ENCODE measurements at regions not wholly inside any gene's neighbourhood (a gene's known extent, or its start where the extent isn't known, plus 50 kb on each side); places are given as distances from the start of the nearest gene placed in this dataset.

- no peaks in the 10 kb centered on the region for H3K4me1 Mint-ChIP-seq
- H3K27ac Mint-ChIP-seq, result no peak overlapping the region
- DNase-seq, result no peak
- no peak overlapping the region for H3K4me3 Mint-ChIP-seq
- H3K9me3 Mint-ChIP-seq, result no peaks in the 10 kb centered on the region
- no peaks in the 10 kb centered on the region for H3K27me3 Mint-ChIP-seq (ENCODE audit: low read depth, poor library complexity)
- TF ChIP-seq CTCF (IDR thresholded peaks at IDR 0.05), result no peak
- no peaks in the 10 kb centered on the region for H3K36me3 Mint-ChIP-seq (ENCODE audit: low read depth)
Measured at GRCh38 chr12:61870658-61871484, 389.3 kb upstream of the USP15 start.

GRCh38 chr12:61871485-61871810 is 388.8 kb upstream of the USP15 start:
- DNase-seq, result no peak
- no peaks in the 10 kb centered on the region for H3K4me1 Mint-ChIP-seq
- no peak for TF ChIP-seq CTCF (IDR thresholded peaks at IDR 0.05)
- no peaks in the 10 kb centered on the region for H3K36me3 Mint-ChIP-seq (ENCODE audit: low read depth)
- no peaks in the 10 kb centered on the region for H3K9me3 Mint-ChIP-seq
- H3K4me3 Mint-ChIP-seq, result no peak overlapping the region
- H3K27ac Mint-ChIP-seq, result no peak overlapping the region
- no peaks in the 10 kb centered on the region for H3K27me3 Mint-ChIP-seq (ENCODE audit: low read depth, poor library complexity)

- Mint-ChIP-seq H3K36me3 (ENCODE audit: low read depth) (no peaks in the 10 kb centered on the region), H3K4me3 (no peak overlapping the region), H3K9me3 (no peaks in the 10 kb centered on the region), H3K27ac (no peak overlapping the region), H3K27me3 (ENCODE audit: low read depth, poor library complexity) (no peaks in the 10 kb centered on the region), H3K4me1 (no peaks in the 10 kb centered on the region)
- DNase-seq, result no peak
- TF ChIP-seq CTCF (IDR thresholded peaks at IDR 0.05), result no peak
Measured at GRCh38 chr12:61879229-61879628, 381.0 kb upstream of the USP15 start.

GRCh38 chr12:61880186-61880585 is 380.0 kb upstream of the USP15 start:
- DNase-seq, result no peak
- Mint-ChIP-seq H3K27me3 (ENCODE audit: low read depth, poor library complexity) (no peaks in the 10 kb centered on the region), H3K4me3 (no peak overlapping the region), H3K9me3 (no peaks in the 10 kb centered on the region), H3K27ac (no peak overlapping the region), H3K36me3 (ENCODE audit: low read depth) (no peaks in the 10 kb centered on the region), H3K4me1 (no peaks in the 10 kb centered on the region)
- TF ChIP-seq CTCF (IDR thresholded peaks at IDR 0.05), result no peak

- H3K27me3 Mint-ChIP-seq (ENCODE audit: low read depth, poor library complexity), result no peaks in the 10 kb centered on the region
- H3K27ac Mint-ChIP-seq, result no peak overlapping the region
- H3K4me1 Mint-ChIP-seq, result no peaks in the 10 kb centered on the region
- no peaks in the 10 kb centered on the region for H3K36me3 Mint-ChIP-seq (ENCODE audit: low read depth)
- H3K4me3 Mint-ChIP-seq, result no peak overlapping the region
- H3K9me3 Mint-ChIP-seq, result no peaks in the 10 kb centered on the region
- no peak for TF ChIP-seq CTCF (IDR thresholded peaks at IDR 0.05)
- no peak for DNase-seq
Measured at GRCh38 chr12:61891632-61892031, 368.6 kb upstream of the USP15 start.

GRCh38 chr12:61894168-61894567 is 366.0 kb upstream of the USP15 start:
- Mint-ChIP-seq H3K4me1 (no peaks in the 10 kb centered on the region), H3K9me3 (peaks cover 15% of the 10 kb centered on the region), H3K4me3 (no peak overlapping the region), H3K27ac (no peak overlapping the region), H3K36me3 (ENCODE audit: low read depth) (no peaks in the 10 kb centered on the region), H3K27me3 (ENCODE audit: low read depth, poor library complexity) (no peaks in the 10 kb centered on the region)
- TF ChIP-seq CTCF (IDR thresholded peaks at IDR 0.05), result no peak
- no peak for DNase-seq

Data from nephron progenitor cell (in vitro differentiated cells).